ENCODE measurements at regions not wholly inside any gene's neighbourhood (a gene's known extent, or its start where the extent isn't known, plus 50 kb on each side); places are given as distances from the start of the nearest gene placed in this dataset.

GRCh38 chr7:26553582-26553981 is 261.9 kb downstream of the SNX10 start:
- DNase-seq (ENCODE audit: low spot score in 2 of 2) (no peak), ATAC-seq (ENCODE audit: low read depth) (no peak)
- Mint-ChIP-seq H3K27me3 (peaks cover 20% of the 10 kb centered on the region), H3K4me3 (no peak overlapping the region), H3K9me3 (no peaks in the 10 kb centered on the region), H3K27ac (no peak overlapping the region), H3K4me1 (no peaks in the 10 kb centered on the region), H3K36me3 (no peaks in the 10 kb centered on the region)

DNA sequence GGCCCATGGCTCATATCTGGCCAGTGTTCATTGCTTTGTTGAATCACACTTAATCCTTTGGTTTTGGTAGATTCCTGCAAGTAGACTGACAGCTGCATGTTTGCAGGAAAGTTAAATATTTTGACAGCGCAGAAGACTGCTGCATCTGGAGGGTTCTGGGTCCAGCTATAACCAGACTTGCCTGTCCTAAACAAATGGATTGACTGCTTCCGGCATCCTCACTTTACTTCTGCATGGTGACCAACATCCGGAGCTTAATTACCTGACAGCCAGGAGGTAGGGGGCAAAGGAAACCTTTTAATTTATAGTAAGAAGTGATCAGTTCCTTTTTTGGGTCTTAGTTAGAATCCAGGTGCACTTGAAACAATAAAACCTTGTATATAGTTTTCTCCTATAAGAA is 263.3 kb downstream of the SNX10 start:
- Mint-ChIP-seq H3K36me3 (no peaks in the 10 kb centered on the region), H3K4me3 (no peak overlapping the region), H3K9me3 (no peaks in the 10 kb centered on the region), H3K27me3 (peaks cover 18% of the 10 kb centered on the region), H3K27ac (no peak overlapping the region), H3K4me1 (no peaks in the 10 kb centered on the region)
- DNase-seq (ENCODE audit: low spot score in 2 of 2) (no peak), ATAC-seq (ENCODE audit: low read depth) (no peak)

GRCh38 chr7:26556061-26556881 is 264.6 kb downstream of the SNX10 start:
- no peak for ATAC-seq (ENCODE audit: low read depth)
- Mint-ChIP-seq H3K9me3 (no peaks in the 10 kb centered on the region), H3K27me3 (peaks cover 14% of the 10 kb centered on the region), H3K4me1 (no peaks in the 10 kb centered on the region), H3K36me3 (no peaks in the 10 kb centered on the region), H3K27ac (no peak overlapping the region), H3K4me3 (no peak overlapping the region)
- DNase-seq (ENCODE audit: low spot score in 2 of 2) = no peak

- no peak for ATAC-seq (ENCODE audit: low read depth)
- Mint-ChIP-seq H3K4me3 (no peak overlapping the region), H3K27ac (no peak overlapping the region), H3K9me3 (peaks cover 2% of the 10 kb centered on the region), H3K27me3 (peaks cover 17% of the 10 kb centered on the region), H3K36me3 (peaks cover 3% of the 10 kb centered on the region), H3K4me1 (no peaks in the 10 kb centered on the region)
- DNase-seq (ENCODE audit: low spot score in 2 of 2) = no peak
Observed at GRCh38 chr7:26560526-26561256, 269.0 kb downstream of the SNX10 start.

- ATAC-seq (ENCODE audit: low read depth) (no peak), DNase-seq (ENCODE audit: low spot score in 2 of 2) (no peak)
- Mint-ChIP-seq H3K27me3 (peaks cover 19% of the 10 kb centered on the region), H3K27ac (no peak overlapping the region), H3K36me3 (peaks cover 3% of the 10 kb centered on the region), H3K4me3 (no peak overlapping the region), H3K4me1 (no peaks in the 10 kb centered on the region), H3K9me3 (peaks cover 2% of the 10 kb centered on the region)
Observed at GRCh38 chr7:26562841-26563240, 271.2 kb downstream of the SNX10 start.

DNA sequence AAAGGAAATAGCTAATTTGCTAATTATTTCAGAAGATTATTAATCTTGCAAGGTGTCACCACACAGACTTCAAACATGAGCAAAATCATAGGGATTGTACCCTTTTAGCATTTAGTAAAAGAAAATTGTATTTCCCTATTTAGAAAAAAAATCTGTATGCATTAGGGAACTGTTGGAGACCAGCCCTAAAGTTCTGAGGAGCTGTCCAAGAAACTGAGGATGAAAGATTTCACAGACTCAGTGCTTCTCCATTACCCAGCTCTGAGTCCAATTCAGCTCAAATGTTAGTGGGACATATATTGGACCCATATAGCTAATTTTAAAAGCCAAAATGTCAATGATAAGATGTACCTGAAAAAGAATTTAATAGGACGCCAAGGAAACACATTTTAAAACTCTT is 271.7 kb downstream of the SNX10 start:
- no peak for DNase-seq (ENCODE audit: low spot score in 2 of 2)
- H3K9me3 Mint-ChIP-seq = peaks cover 2% of the 10 kb centered on the region
- no peak overlapping the region for H3K4me3 Mint-ChIP-seq

DNA sequence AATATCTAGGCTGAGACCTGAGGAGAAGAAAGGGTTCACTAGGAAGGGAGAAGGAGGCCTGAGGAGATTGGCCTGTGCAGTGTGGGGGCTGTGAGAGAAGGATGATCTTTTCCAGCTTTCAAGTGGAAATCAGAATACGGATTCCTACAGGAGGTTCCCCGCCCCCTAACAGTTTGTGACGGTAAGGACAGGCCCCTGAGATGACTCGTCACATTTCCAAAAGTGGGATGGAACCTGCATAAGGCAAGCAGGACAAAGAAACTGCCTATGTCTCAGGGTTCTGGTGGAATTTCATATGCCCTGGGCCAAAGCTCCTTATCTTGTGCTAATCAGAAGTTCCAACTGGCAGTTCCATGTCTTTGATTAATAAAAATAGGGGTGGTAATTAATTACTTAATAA is 275.6 kb downstream of the SNX10 start:
- H3K4me1 Mint-ChIP-seq = no peaks in the 10 kb centered on the region
- H3K9me3 Mint-ChIP-seq = peaks cover 4% of the 10 kb centered on the region
- H3K36me3 Mint-ChIP-seq = peaks cover 3% of the 10 kb centered on the region

More for the DNA sequence above, 271.7 kb downstream of the SNX10 start:
- Mint-ChIP-seq H3K27ac (no peak overlapping the region), H3K36me3 (peaks cover 3% of the 10 kb centered on the region), H3K4me1 (no peaks in the 10 kb centered on the region), H3K27me3 (peaks cover 20% of the 10 kb centered on the region)
- ATAC-seq (ENCODE audit: low read depth) = no peak

DNA sequence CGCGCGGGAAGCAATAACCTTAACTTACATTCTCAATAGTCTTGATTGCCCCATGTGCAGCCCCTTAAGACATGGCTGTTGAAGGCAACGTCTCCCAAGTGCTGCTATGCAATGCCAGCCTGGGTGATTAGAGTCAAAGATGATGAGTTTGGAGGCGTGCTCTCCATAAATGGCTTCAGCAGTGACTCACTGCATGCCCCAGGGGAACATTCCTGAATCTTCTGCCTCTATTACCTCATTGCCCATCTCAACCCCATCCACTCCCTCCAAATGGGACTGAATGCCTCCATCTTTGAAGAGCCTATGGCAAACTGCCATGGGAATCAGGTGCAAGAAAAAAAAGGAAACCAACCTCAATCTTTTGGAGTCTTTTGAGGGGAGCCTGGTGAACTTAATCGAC is 282.8 kb downstream of the SNX10 start:
- no peaks in the 10 kb centered on the region for H3K36me3 Mint-ChIP-seq

More for the DNA sequence above, 275.6 kb downstream of the SNX10 start:
- no peak overlapping the region for H3K4me3 Mint-ChIP-seq
- ATAC-seq (ENCODE audit: low read depth) (no peak), DNase-seq (ENCODE audit: low spot score in 2 of 2) (no peak)
- no peak overlapping the region for H3K27ac Mint-ChIP-seq
- peaks cover 18% of the 10 kb centered on the region for H3K27me3 Mint-ChIP-seq

DNA sequence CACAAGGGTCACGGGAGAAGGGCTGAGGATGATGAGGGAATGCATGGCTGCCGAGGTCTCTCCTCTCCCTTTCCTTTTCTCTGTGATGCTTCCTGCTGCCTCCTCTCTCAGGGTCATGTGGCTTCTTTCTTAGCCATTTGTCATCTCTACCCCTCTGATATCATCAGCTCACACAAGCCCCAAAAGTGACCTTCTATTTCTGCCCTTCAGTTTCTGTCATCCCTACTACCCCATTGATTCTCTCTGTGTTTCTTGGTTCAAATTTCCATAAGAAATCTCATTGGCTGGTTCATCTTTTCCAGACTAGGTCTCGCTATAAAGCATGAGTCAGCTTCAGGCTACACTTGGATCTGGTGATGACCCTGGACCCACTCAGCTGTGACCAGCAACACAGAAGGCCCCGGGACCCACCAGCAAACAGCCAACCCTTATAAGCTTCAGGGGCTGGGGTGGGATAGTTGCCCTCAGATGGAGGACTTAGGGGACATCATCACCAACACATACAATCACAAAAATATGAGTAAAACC is 284.3 kb downstream of the SKAP2 start:
- H3K27ac Mint-ChIP-seq = no peak overlapping the region
- H3K9me3 Mint-ChIP-seq = no peaks in the 10 kb centered on the region
- DNase-seq (ENCODE audit: low spot score in 2 of 2) (no peak), ATAC-seq (ENCODE audit: low read depth) (no peak)
- H3K4me1 Mint-ChIP-seq = no peaks in the 10 kb centered on the region
- no peaks in the 10 kb centered on the region for H3K36me3 Mint-ChIP-seq
- peaks cover 32% of the 10 kb centered on the region for H3K27me3 Mint-ChIP-seq
- no peak overlapping the region for H3K4me3 Mint-ChIP-seq

More for the DNA sequence above, 282.8 kb downstream of the SNX10 start:
- Mint-ChIP-seq H3K4me1 (no peaks in the 10 kb centered on the region), H3K9me3 (no peaks in the 10 kb centered on the region), H3K27ac (no peak overlapping the region), H3K4me3 (no peak overlapping the region), H3K27me3 (peaks cover 19% of the 10 kb centered on the region)
- ATAC-seq (ENCODE audit: low read depth) = no peak
- DNase-seq (ENCODE audit: low spot score in 2 of 2) = no peak

- Mint-ChIP-seq H3K4me3 (no peak overlapping the region), H3K36me3 (no peaks in the 10 kb centered on the region), H3K27ac (no peak overlapping the region), H3K4me1 (no peaks in the 10 kb centered on the region), H3K27me3 (peaks cover 32% of the 10 kb centered on the region), H3K9me3 (no peaks in the 10 kb centered on the region)
- no peak for DNase-seq (ENCODE audit: low spot score in 2 of 2)
- ATAC-seq (ENCODE audit: low read depth) = no peak
Observed at GRCh38 chr7:26580711-26581110, 283.7 kb downstream of the SKAP2 start.

GRCh38 chr7:26583094-26583648 is 281.2 kb downstream of the SKAP2 start:
- Mint-ChIP-seq H3K4me3 (no peak overlapping the region), H3K4me1 (peaks cover 4% of the 10 kb centered on the region), H3K36me3 (no peaks in the 10 kb centered on the region), H3K27me3 (peaks cover 32% of the 10 kb centered on the region), H3K9me3 (no peaks in the 10 kb centered on the region), H3K27ac (no peak overlapping the region)
- ATAC-seq (ENCODE audit: low read depth) (no peak), DNase-seq (ENCODE audit: low spot score in 2 of 2) (no peak)

DNA sequence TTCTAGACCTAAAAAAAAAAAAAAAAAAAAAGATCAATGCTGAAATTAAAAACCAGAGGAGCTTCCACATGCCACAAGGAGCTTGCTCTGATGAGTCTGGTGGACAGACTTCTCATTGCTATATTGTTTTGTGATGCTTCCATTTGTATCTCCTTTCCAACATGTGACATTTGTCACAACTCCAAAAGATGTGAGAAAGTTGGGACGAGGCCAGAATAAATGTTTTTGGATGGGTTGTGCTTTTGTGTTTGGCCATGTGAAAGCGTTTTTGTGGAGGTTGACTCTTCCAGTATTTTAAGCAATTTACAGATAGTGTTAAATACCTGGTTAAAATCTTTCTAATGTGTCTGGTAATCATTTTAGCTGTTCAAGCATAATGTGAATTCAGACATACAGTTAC is 280.1 kb downstream of the SKAP2 start:
- peaks cover 25% of the 10 kb centered on the region for H3K27me3 Mint-ChIP-seq
- DNase-seq (ENCODE audit: low spot score in 2 of 2) (no peak), ATAC-seq (ENCODE audit: low read depth) (no peak)
- no peaks in the 10 kb centered on the region for H3K9me3 Mint-ChIP-seq
- peaks cover 4% of the 10 kb centered on the region for H3K4me1 Mint-ChIP-seq
- no peak overlapping the region for H3K27ac Mint-ChIP-seq
- no peak overlapping the region for H3K4me3 Mint-ChIP-seq
- no peaks in the 10 kb centered on the region for H3K36me3 Mint-ChIP-seq

GRCh38 chr7:26584987-26585665 is 279.3 kb downstream of the SKAP2 start:
- Mint-ChIP-seq H3K4me1 (peaks cover 4% of the 10 kb centered on the region), H3K36me3 (no peaks in the 10 kb centered on the region), H3K27me3 (peaks cover 19% of the 10 kb centered on the region), H3K27ac (no peak overlapping the region), H3K4me3 (no peak overlapping the region), H3K9me3 (no peaks in the 10 kb centered on the region)
- DNase-seq (ENCODE audit: low spot score in 2 of 2) (no peak), ATAC-seq (ENCODE audit: low read depth) (no peak)

DNA sequence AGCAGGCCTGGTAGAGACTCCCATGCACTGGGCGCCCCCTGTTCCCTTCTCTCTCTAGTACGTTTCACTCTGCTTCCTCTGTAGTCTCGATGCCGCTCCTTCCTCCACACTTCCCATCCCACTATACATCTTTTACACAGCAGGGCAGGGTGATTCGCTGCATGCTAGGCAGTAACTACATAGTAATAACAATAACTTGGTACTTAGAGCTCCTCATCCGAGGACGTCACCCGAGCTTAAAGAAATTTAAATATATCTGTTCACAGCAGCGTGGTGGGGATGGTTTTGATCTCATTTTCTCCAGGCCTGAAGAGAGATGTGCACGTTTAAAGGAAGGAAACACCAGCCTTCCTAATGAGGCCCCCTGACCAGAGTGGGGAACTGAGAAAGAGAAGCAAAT is 276.9 kb downstream of the SKAP2 start:
- Mint-ChIP-seq H3K36me3 (no peaks in the 10 kb centered on the region), H3K27me3 (peaks cover 12% of the 10 kb centered on the region), H3K27ac (no peak overlapping the region), H3K4me3 (no peak overlapping the region), H3K9me3 (no peaks in the 10 kb centered on the region), H3K4me1 (peaks cover 4% of the 10 kb centered on the region)
- DNase-seq (ENCODE audit: low spot score in 2 of 2) (no peak), ATAC-seq (ENCODE audit: low read depth) (no peak)

Measured in memory B cell (primary cell).